ENCODE measurements at regions not wholly inside any gene's neighbourhood (a gene's known extent, or its start where the extent isn't known, plus 50 kb on each side); places are given as distances from the start of the nearest gene placed in this dataset.

GRCh38 chrX:36950495-36951253, 57.5 kb upstream of the FAM47C start:
- Histone ChIP-seq H3K9ac (ENCODE audit: low read length) (no peak overlapping the region), H3K27me3 (replicated peaks; ENCODE audit: insufficient read depth, low read length) (no peaks in the 10 kb centered on the region), H4K20me1 (ENCODE audit: insufficient read depth, low read length) (no peaks in the 10 kb centered on the region), H3K36me3 (replicated peaks; ENCODE audit: insufficient read depth, low read length) (no peaks in the 10 kb centered on the region), H3K27ac (ENCODE audit: low read length) (no peak overlapping the region), H3K4me3 (ENCODE audit: low read length) (no peak overlapping the region), H3F3A (ENCODE audit: insufficient read depth, low read length) (no peaks in the 10 kb centered on the region), H3K4me2 (ENCODE audit: low read depth, low read length) (no peak overlapping the region), H3K9me2 (replicated peaks; ENCODE audit: insufficient read depth, low read length) (no peaks in the 10 kb centered on the region), H3K79me2 (ENCODE audit: low read length) (no peaks in the 10 kb centered on the region), H3K9me3 (replicated peaks; ENCODE audit: insufficient read depth, low read length) (no peaks in the 10 kb centered on the region), H2AFZ (ENCODE audit: low read length) (no peak overlapping the region), H3K4me1 (ENCODE audit: low read length) (no peaks in the 10 kb centered on the region)
- TF ChIP-seq EZH2 (optimal IDR thresholded peaks at IDR 0.05; ENCODE audit: low read depth, low read length) (no peak), EZH2phosphoT487 (IDR thresholded peaks at IDR 0.05; ENCODE audit: low read length) (no peak)
- DNase-seq = no peak

- H3K4me2 ChIP-seq (ENCODE audit: low read depth, low read length) = no peak overlapping the region
- H3K9me2 ChIP-seq (replicated peaks; ENCODE audit: insufficient read depth, low read length) = no peaks in the 10 kb centered on the region
- no peaks in the 10 kb centered on the region for H3K4me1 ChIP-seq (ENCODE audit: low read length)
- TF ChIP-seq EZH2 (optimal IDR thresholded peaks at IDR 0.05; ENCODE audit: low read depth, low read length) (no peak), EZH2phosphoT487 (IDR thresholded peaks at IDR 0.05; ENCODE audit: low read length) (no peak), CTCF (IDR thresholded peaks at IDR 0.05; ENCODE audit: low read length) (no peak)
- H3K27ac ChIP-seq (ENCODE audit: low read length) = no peak overlapping the region
- H3K4me3 ChIP-seq (ENCODE audit: low read length) = no peak overlapping the region
- H3F3A ChIP-seq (ENCODE audit: insufficient read depth, low read length) = no peaks in the 10 kb centered on the region
- H4K20me1 ChIP-seq (ENCODE audit: insufficient read depth, low read length) = no peaks in the 10 kb centered on the region
- H3K36me3 ChIP-seq (replicated peaks; ENCODE audit: insufficient read depth, low read length) = no peaks in the 10 kb centered on the region
- DNase-seq = no peak
- no peak overlapping the region for H3K9ac ChIP-seq (ENCODE audit: low read length)
- H3K79me2 ChIP-seq (ENCODE audit: low read length) = no peaks in the 10 kb centered on the region
- H3K27me3 ChIP-seq (replicated peaks; ENCODE audit: insufficient read depth, low read length) = no peaks in the 10 kb centered on the region
- no peaks in the 10 kb centered on the region for H3K9me3 ChIP-seq (replicated peaks; ENCODE audit: insufficient read depth, low read length)
- H2AFZ ChIP-seq (ENCODE audit: low read length) = no peak overlapping the region
These were observed 50.5 kb upstream of the FAM47C start for GRCh38 chrX:36957425-36958328.
